HepG2 (cell line): ENCODE measurements at regions not wholly inside any gene's neighbourhood (a gene's known extent, or its start where the extent isn't known, plus 50 kb on each side); places are given as distances from the start of the nearest gene placed in this dataset.

Experiments used
- ATAC-seq: fragments of 200-7000 bp; cut with Tn5 transposase; 3 replicates; pipeline ENCODE4 v1.9.1; 2020; ENCODE audit warnings: mild to moderate bottlenecking, moderate library complexity
- BruUV-seq: library from RNA; stranded (reverse); fragments of 400-500 nt; replicated peaks from 2 replicates; lab custom pipeline; 2021; lab: Mats Ljungman, UMichigan
- CTCF ChIA-PET: fragments of 300-600 bp; formaldehyde crosslinking; extraction: SDS; loops from one replicate; lab custom pipeline; 2021; ENCODE audit warnings: low total read pairs, inconsistent platforms, low intra/inter-chr PET ratio; lab: Yijun Ruan, JAX
- POLR2A ChIA-PET: fragments of 350-600 bp; sonication (Branson Sonifier 250); formaldehyde crosslinking; loops from one replicate; lab custom pipeline; 2020; ENCODE audit warnings: antibody characterized with exemption, inconsistent platforms; lab: Yijun Ruan, JAX
- DNase-seq: peaks from one replicate; pipeline ENCODE4 v3.0.0-alpha.2; 2015; ENCODE audit warnings: low spot score
- FAIRE-seq: peaks from 3 replicates; lab custom pipeline; 2011; peaks lifted over from hg19 to GRCh38; lab: Jason Lieb, UNC
- H2AFZ ChIP-seq: one replicate; pipeline ENCODE4 v1.6.1; 2011; ENCODE audit warnings: low read length, inconsistent platforms
- H3K27ac ChIP-seq: fragments of 300-600 bp; 3 replicates; pipeline ENCODE4 v1.8.0; 2011; ENCODE audit warnings: mixed run types, mild to moderate bottlenecking, mixed read lengths, low read length, inconsistent platforms; ENCODE audit not compliant: insufficient read depth; ENCODE audit errors: extremely low read length
- H3K27me3 ChIP-seq, 2 experiments: fragments of 200-600 bp in 1 of 2; 2 replicates in 1 of 2; 3 replicates in 1 of 2; pipeline versions ENCODE4 v1.6.0 to v1.8.0; 2011; ENCODE audit warnings: low read length in 2 of 2, mild to moderate bottlenecking in 2 of 2, moderate library complexity in 2 of 2, inconsistent platforms in 1 of 2; ENCODE audit not compliant: insufficient read depth in 2 of 2, control insufficient read depth in 1 of 2
- H3K36me3 ChIP-seq, 2 experiments: fragments of 200-600 bp in 1 of 2; replicated peaks in 1 of 2; 2 replicates in 1 of 2; 3 replicates in 1 of 2; pipeline versions ENCODE4 v1.5.1 to v1.8.0; 2011; ENCODE audit warnings: low read length in 2 of 2, inconsistent platforms in 1 of 2; ENCODE audit not compliant: insufficient read depth in 2 of 2, control insufficient read depth in 1 of 2
- H3K4me1 ChIP-seq: 2 replicates; pipeline ENCODE4 v1.5.1; 2012; ENCODE audit warnings: low read length, inconsistent platforms; ENCODE audit not compliant: insufficient read depth
- H3K4me2 ChIP-seq: 2 replicates; pipeline ENCODE4 v1.6.0; 2011; ENCODE audit warnings: low read depth, low read length, inconsistent platforms
- H3K4me3 ChIP-seq, 3 experiments: fragments of 200-600 bp in 1 of 3; sonication (generic), shearing (Covaris generic) in 1 of 3; replicated peaks in 1 of 3; 2 replicates each; pipeline ENCODE4 v1.5.1; 2011 to 2016; ENCODE audit warnings: low read length in 3 of 3, inconsistent platforms in 2 of 3, low read depth in 2 of 3, mild to moderate bottlenecking in 2 of 3, control low read depth in 1 of 3, mixed read lengths in 1 of 3; ENCODE audit not compliant: insufficient read depth in 1 of 3
- H3K79me2 ChIP-seq: one replicate; pipeline ENCODE4 v1.6.1; 2011; ENCODE audit warnings: low read length, inconsistent platforms; ENCODE audit not compliant: insufficient read depth
- H3K9ac ChIP-seq: 2 replicates; pipeline ENCODE4 v1.6.0; 2011; ENCODE audit warnings: mild to moderate bottlenecking, low read depth, low read length, inconsistent platforms; ENCODE audit not compliant: insufficient read depth
- H3K9me3 ChIP-seq: 2 replicates; pipeline ENCODE4 v1.5.1; 2012; ENCODE audit warnings: mild to moderate bottlenecking, low read length
- H4K20me1 ChIP-seq: 2 replicates; pipeline ENCODE4 v1.6.0; 2011; ENCODE audit warnings: inconsistent platforms, mild to moderate bottlenecking, low read length, moderate library complexity; ENCODE audit not compliant: insufficient read depth
- AFF4 ChIP-seq: sonication (generic); formaldehyde crosslinking; IDR thresholded peaks from 2 replicates; pipeline ENCODE4 v1.4.0; 2020; ENCODE audit warnings: missing genetic modification reagents
- AHR ChIP-seq: IDR thresholded peaks from 2 replicates; pipeline ENCODE4 v1.6.1; 2018; ENCODE audit warnings: missing genetic modification reagents, missing compliant biosample characterization
- ESRRA ChIP-seq: sonication (generic); formaldehyde crosslinking; IDR thresholded peaks from 2 replicates; pipeline ENCODE4 v1.5.1; 2020; ENCODE audit warnings: mild to moderate bottlenecking, low read depth, missing genetic modification reagents
- FOXA3 ChIP-seq: IDR thresholded peaks from 2 replicates; pipeline ENCODE4 v1.6.1; 2016; ENCODE audit warnings: missing genetic modification reagents, missing compliant biosample characterization
- IRF2 ChIP-seq: IDR thresholded peaks from 2 replicates; pipeline ENCODE4 v1.6.1; 2018; ENCODE audit warnings: missing genetic modification reagents, missing compliant biosample characterization
- KLF16 ChIP-seq, 2 experiments: sonication (generic) in 1 of 2; formaldehyde crosslinking in 1 of 2; IDR thresholded peaks; 2 replicates each; pipeline versions ENCODE4 v1.6.1 to v1.8.0; 2016 to 2023; ENCODE audit warnings: missing genetic modification reagents in 2 of 2, missing compliant biosample characterization in 1 of 2
- MBD4 ChIP-seq: IDR thresholded peaks from 2 replicates; pipeline ENCODE4 v1.6.1; 2012; ENCODE audit warnings: low read length, inconsistent platforms, borderline replicate concordance
- MEF2D ChIP-seq: sonication (generic); formaldehyde crosslinking; IDR thresholded peaks from 2 replicates; pipeline ENCODE4 v1.5.1; 2020; ENCODE audit warnings: mild to moderate bottlenecking, missing genetic modification reagents
- NBN ChIP-seq: fragments of 450-650 bp; conservative IDR thresholded peaks from 2 replicates; pipeline ENCODE4 v1.6.1; 2017
- NFIC ChIP-seq: IDR thresholded peaks from 2 replicates; pipeline ENCODE4 v1.6.1; 2012; ENCODE audit warnings: mild to moderate bottlenecking, low read length, inconsistent platforms
- PBX2 ChIP-seq: IDR thresholded peaks from 2 replicates; pipeline ENCODE4 v1.6.1; 2016; ENCODE audit warnings: control low read depth
- RELA ChIP-seq: sonication (generic); formaldehyde crosslinking; IDR thresholded peaks from 2 replicates; pipeline ENCODE4 v1.4.0; 2020; ENCODE audit warnings: missing genetic modification reagents
- SETDB1 ChIP-seq: sonication (generic); formaldehyde crosslinking; IDR thresholded peaks from 2 replicates; pipeline ENCODE4 v1.5.1; 2020; ENCODE audit warnings: missing genetic modification reagents, mild to moderate bottlenecking, borderline replicate concordance
- SIX1 ChIP-seq: sonication (generic); formaldehyde crosslinking; IDR thresholded peaks from 2 replicates; pipeline ENCODE4 v1.4.0; 2020; ENCODE audit warnings: missing genetic modification reagents, borderline replicate concordance
- TP53 ChIP-seq: sonication (generic); formaldehyde crosslinking; conservative IDR thresholded peaks from 2 replicates; pipeline ENCODE4 v1.4.0; 2020; ENCODE audit warnings: missing genetic modification reagents
- ZIK1 ChIP-seq: sonication (generic); formaldehyde crosslinking; IDR thresholded peaks from 2 replicates; pipeline ENCODE4 v1.5.0; 2020; ENCODE audit warnings: mild to moderate bottlenecking, low read depth, missing genetic modification reagents, borderline replicate concordance
- ZNF34 ChIP-seq: sonication (generic); formaldehyde crosslinking; IDR thresholded peaks from 2 replicates; pipeline ENCODE4 v1.4.0; 2020; ENCODE audit warnings: mild to moderate bottlenecking, missing genetic modification reagents, borderline replicate concordance
- ZNF607 ChIP-seq: sonication (generic); formaldehyde crosslinking; IDR thresholded peaks from 2 replicates; pipeline ENCODE4 v1.5.1; 2020; ENCODE audit warnings: missing genetic modification reagents, mild to moderate bottlenecking, borderline replicate concordance
- WGBS: methylation state at CpG from one replicate; pipeline ENCODE4 v1.1.6; 2017; ENCODE audit warnings: low lambda C conversion rate; 5-methylcytosine and 5-hydroxymethylcytosine counted together
- in situ Hi-C: cut with HindIII; loops from 2 replicates; pipeline ENCODE4 v1.10.0; 2017; ENCODE audit warnings: low pct_unique_long_range_greater_than_20kb; ENCODE audit not compliant: extremely low pct_ligation_motif_present
- intact Hi-C: fragments of 100-400 bp; cut with micrococcal nuclease; formaldehyde crosslinking; loops from one replicate; pipeline ENCODE4 v1.10.0; 2022; ENCODE audit not compliant: unreplicated experiment
- TF ChIP-seq, protein P1 (sequence below): sonication (generic); formaldehyde crosslinking; conservative IDR thresholded peaks from 2 replicates; pipeline ENCODE4 v1.8.1; 2023; ENCODE audit warnings: missing genetic modification reagents

DNA sequence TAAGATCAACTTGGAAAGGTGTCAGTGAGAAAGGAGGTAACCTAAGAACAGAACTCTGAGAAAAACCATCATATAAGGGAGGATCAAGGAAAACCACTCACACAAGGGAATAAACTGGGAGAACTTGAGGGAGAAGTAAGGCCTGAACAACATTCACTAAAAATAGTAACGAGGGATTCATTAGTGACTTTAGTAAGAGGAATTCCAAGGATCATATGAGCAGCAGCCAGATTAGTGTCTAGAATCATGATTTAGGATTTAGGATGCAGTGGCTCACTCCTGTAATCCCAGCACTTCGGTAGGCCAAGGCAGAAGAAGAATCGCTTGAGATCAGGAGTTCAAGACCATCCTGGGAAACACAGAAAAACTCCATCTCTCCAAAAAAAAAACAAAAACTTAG, 376.5 kb upstream of the MARCKS start (continued):
- TF ChIP-seq AFF4 = no peak
- TF ChIP-seq, all 625 proteins: peak for 0

GRCh38 chr6:113481458-113481857, 375.7 kb upstream of the MARCKS start:
- ChIA-PET POLR2A (no interaction called here), CTCF (no interaction called here)
- in situ Hi-C loops (no loop called here), intact Hi-C loops (no loop called here)
- Histone ChIP-seq H3K4me2 (no peak overlapping the region), H3K9ac (no peak overlapping the region), H3K79me2 (no peaks in the 10 kb centered on the region), H3K4me1 (peaks cover 11% of the 10 kb centered on the region; the same call in 1 of the 2 replicates), H3K9me3 (no peaks in the 10 kb centered on the region), H2AFZ (no peak overlapping the region), H3K27ac (no peak overlapping the region), H3K36me3 (no peaks in the 10 kb centered on the region), H4K20me1 (no peaks in the 10 kb centered on the region), H3K4me3 (no peak overlapping the region), H3K27me3 (no peaks in the 10 kb centered on the region; a peak in 1 of 5 replicates)
- ATAC-seq = no peak
- BruUV-seq = no TSS peak
- WGBS = 52% methylated on average over 4 of the region's 4 CpGs
- no peak for DNase-seq
- FAIRE-seq = no peak
- TF ChIP-seq TP53 (CRISPR knock-in tag) (no peak), AHR (CRISPR knock-in tag) (no peak), PBX2 (no peak), NBN (no peak), MBD4 (no peak), ESRRA (CRISPR knock-in tag) (no peak), ZNF607 (CRISPR knock-in tag) (no peak), ZIK1 (CRISPR knock-in tag) (no peak), SETDB1 (no peak), SIX1 (CRISPR knock-in tag) (no peak), MEF2D (no peak), KLF16 (CRISPR knock-in tag; IDR thresholded peaks at IDR 0.05) (no peak), IRF2 (CRISPR knock-in tag) (no peak), NFIC (no peak), FOXA3 (CRISPR knock-in tag) (no peak), ZNF34 (no peak), RELA (CRISPR knock-in tag) (no peak)
- TF ChIP-seq, protein P1, sequence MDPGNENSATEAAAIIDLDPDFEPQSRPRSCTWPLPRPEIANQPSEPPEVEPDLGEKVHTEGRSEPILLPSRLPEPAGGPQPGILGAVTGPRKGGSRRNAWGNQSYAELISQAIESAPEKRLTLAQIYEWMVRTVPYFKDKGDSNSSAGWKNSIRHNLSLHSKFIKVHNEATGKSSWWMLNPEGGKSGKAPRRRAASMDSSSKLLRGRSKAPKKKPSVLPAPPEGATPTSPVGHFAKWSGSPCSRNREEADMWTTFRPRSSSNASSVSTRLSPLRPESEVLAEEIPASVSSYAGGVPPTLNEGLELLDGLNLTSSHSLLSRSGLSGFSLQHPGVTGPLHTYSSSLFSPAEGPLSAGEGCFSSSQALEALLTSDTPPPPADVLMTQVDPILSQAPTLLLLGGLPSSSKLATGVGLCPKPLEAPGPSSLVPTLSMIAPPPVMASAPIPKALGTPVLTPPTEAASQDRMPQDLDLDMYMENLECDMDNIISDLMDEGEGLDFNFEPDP = no peak
